K562 (cell line): ENCODE measurements at regions not wholly inside any gene's neighbourhood (a gene's known extent, or its start where the extent isn't known, plus 50 kb on each side); places are given as distances from the start of the nearest gene placed in this dataset.

Source experiments
- ETV1 ChIP-seq: fragments of 450-650 bp; conservative IDR thresholded peaks from 2 replicates; pipeline ENCODE4 v1.6.1; 2016; ENCODE audit warnings: missing genetic modification characterization, control low read depth, low read depth, missing compliant biosample characterization
- HCFC1 ChIP-seq: IDR thresholded peaks from 2 replicates; pipeline ENCODE4 v1.6.1; 2012; ENCODE audit warnings: low read depth, low read length, improper control_type of control experiment
- HNRNPLL ChIP-seq: fragments of 200-400 bp; formaldehyde crosslinking; IDR thresholded peaks from 2 replicates; pipeline ENCODE4 v1.6.1; 2017; ENCODE audit warnings: low read length, low read depth, mild to moderate bottlenecking; ENCODE audit not compliant: poor library complexity, severe bottlenecking
- MECOM ChIP-seq: fragments of 250-450 bp; sonication (Bioruptor Pico); IDR thresholded peaks from 2 replicates; pipeline ENCODE4 v1.8.0; 2022; ENCODE audit warnings: inconsistent platforms
- NFIC ChIP-seq: fragments of 450-650 bp; IDR thresholded peaks from 2 replicates; pipeline ENCODE4 v1.6.1; 2017; ENCODE audit warnings: mild to moderate bottlenecking, inconsistent platforms
- ZNF133 ChIP-seq: fragments of 250-450 bp; sonication (Bioruptor Pico); IDR thresholded peaks from 2 replicates; pipeline ENCODE4 v1.4.0; 2020; ENCODE audit warnings: mild to moderate bottlenecking
- ZNF143 ChIP-seq: sonication (generic); formaldehyde crosslinking; IDR thresholded peaks from 2 replicates; pipeline ENCODE4 v1.9.0; 2022; ENCODE audit warnings: mild to moderate bottlenecking, missing genetic modification reagents
- ZNF280B ChIP-seq: fragments of 250-450 bp; sonication (Bioruptor Pico); IDR thresholded peaks from 2 replicates; pipeline ENCODE4 v1.5.1; 2021; ENCODE audit warnings: mild to moderate bottlenecking
- ZNF518B ChIP-seq: fragments of 250-450 bp; sonication (Bioruptor Pico); IDR thresholded peaks from 2 replicates; pipeline ENCODE4 v1.5.0; 2021; ENCODE audit warnings: mild to moderate bottlenecking, moderate library complexity
- ZNF609 ChIP-seq: sonication (generic); formaldehyde crosslinking; IDR thresholded peaks from 2 replicates; pipeline ENCODE4 v1.8.1; 2023; ENCODE audit warnings: missing genetic modification reagents, mild to moderate bottlenecking, borderline replicate concordance
- TF ChIP-seq, protein P1 (sequence below): fragments of 250-450 bp; sonication (Bioruptor Pico); IDR thresholded peaks from 2 replicates; pipeline ENCODE4 v1.8.0; 2021; ENCODE audit warnings: mild to moderate bottlenecking, moderate library complexity

- no peak for TF ChIP-seq ZNF609 (CRISPR knock-in tag)
- peak; percentile 60 for TF ChIP-seq HNRNPLL
- 0 out of 2 replicates have a peak, but pooled peaks have one; percentile 17 for TF ChIP-seq HCFC1
- TF ChIP-seq, protein P1, sequence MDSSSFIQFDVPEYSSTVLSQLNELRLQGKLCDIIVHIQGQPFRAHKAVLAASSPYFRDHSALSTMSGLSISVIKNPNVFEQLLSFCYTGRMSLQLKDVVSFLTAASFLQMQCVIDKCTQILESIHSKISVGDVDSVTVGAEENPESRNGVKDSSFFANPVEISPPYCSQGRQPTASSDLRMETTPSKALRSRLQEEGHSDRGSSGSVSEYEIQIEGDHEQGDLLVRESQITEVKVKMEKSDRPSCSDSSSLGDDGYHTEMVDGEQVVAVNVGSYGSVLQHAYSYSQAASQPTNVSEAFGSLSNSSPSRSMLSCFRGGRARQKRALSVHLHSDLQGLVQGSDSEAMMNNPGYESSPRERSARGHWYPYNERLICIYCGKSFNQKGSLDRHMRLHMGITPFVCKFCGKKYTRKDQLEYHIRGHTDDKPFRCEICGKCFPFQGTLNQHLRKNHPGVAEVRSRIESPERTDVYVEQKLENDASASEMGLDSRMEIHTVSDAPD (CRISPR knock-in tag): no peak
- TF ChIP-seq ETV1: peak; percentile 82
- TF ChIP-seq MECOM (CRISPR knock-in tag): no peak
- no peak for TF ChIP-seq ZNF133 (CRISPR knock-in tag)
- no peak for TF ChIP-seq ZNF143 (CRISPR knock-in tag)
- no peak for TF ChIP-seq ZNF518B (CRISPR knock-in tag)
- no peak for TF ChIP-seq ZNF280B (CRISPR knock-in tag)
- TF ChIP-seq NFIC: peak; percentile 91
Measured at GRCh38 chr12:28130625-28131598, 59.3 kb upstream of the CCDC91 start (continued).
